ENCODE measurements at regions not wholly inside any gene's neighbourhood (a gene's known extent, or its start where the extent isn't known, plus 50 kb on each side); places are given as distances from the start of the nearest gene placed in this dataset.

DNA sequence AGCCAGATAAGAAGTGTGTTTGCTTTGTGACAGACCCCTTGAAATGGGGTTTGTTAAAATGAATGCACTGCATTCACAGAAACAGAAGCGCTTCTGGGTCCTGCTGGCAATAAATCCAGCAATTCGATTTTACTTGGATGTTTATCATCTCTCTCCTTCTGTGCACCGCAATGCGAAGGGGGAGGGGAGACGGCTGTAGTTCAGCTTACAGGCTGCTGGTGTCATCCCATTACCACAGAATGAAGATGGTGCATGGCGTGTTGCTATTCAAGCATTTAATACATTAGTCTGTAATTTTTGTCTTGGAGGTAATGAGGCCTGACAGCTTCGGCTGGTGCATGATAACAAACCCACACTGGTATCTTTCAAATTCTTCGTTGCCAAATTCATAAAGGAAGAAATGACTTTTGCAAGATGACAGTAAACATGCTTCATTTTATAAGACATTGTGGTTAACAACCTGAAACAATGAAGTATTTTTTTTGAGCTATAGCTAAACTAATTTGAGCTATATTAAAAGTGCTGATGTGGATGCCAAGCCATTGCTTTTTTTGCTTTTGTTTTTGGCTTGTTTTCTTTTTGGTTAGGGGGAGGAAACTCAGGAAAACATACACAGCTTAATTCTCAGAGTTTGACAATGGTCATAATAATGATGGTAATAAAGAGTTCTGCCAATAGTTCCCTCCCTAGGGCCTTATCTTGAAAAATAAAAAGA lies 418.3 kb downstream of the OTOL1 start:
- Mint-ChIP-seq H3K4me3 (ENCODE audit: low read depth) (no peak overlapping the region), H3K36me3 (ENCODE audit: insufficient read depth) (peaks cover 2% of the 10 kb centered on the region), H3K27me3 (no peaks in the 10 kb centered on the region)

DNA sequence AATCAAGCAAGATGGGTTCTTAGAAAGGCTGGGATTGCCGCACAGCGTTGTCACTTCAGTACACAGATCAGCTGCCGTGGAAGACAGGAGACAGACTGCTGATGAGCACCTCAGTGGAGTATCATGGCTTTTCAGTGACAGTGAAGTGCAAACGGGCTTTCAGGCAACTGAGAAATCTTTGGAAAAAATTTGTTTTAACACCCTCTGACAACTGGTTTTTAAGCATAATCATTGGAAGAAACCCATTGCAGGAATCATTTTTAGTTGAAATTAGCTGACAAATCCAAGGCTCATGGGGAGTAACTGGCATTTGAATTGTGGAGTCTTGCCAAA lies 418.8 kb downstream of the OTOL1 start:
- Mint-ChIP-seq H3K4me3 (ENCODE audit: low read depth) (no peak overlapping the region), H3K27ac (no peak overlapping the region), H3K9me3 (ENCODE audit: low read depth) (peaks cover 20% of the 10 kb centered on the region), H3K27me3 (no peaks in the 10 kb centered on the region), H3K36me3 (ENCODE audit: insufficient read depth) (peaks cover 2% of the 10 kb centered on the region), H3K4me1 (ENCODE audit: low read depth) (peaks cover 15% of the 10 kb centered on the region)
- TF ChIP-seq, protein P1, sequence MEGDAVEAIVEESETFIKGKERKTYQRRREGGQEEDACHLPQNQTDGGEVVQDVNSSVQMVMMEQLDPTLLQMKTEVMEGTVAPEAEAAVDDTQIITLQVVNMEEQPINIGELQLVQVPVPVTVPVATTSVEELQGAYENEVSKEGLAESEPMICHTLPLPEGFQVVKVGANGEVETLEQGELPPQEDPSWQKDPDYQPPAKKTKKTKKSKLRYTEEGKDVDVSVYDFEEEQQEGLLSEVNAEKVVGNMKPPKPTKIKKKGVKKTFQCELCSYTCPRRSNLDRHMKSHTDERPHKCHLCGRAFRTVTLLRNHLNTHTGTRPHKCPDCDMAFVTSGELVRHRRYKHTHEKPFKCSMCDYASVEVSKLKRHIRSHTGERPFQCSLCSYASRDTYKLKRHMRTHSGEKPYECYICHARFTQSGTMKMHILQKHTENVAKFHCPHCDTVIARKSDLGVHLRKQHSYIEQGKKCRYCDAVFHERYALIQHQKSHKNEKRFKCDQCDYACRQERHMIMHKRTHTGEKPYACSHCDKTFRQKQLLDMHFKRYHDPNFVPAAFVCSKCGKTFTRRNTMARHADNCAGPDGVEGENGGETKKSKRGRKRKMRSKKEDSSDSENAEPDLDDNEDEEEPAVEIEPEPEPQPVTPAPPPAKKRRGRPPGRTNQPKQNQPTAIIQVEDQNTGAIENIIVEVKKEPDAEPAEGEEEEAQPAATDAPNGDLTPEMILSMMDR (IDR thresholded peaks at IDR 0.05; ENCODE audit: unreplicated experiment) = no peak
- no peak for DNase-seq (ENCODE audit: low spot score, unreplicated experiment)

More for the DNA sequence above, 418.3 kb downstream of the OTOL1 start:
- TF ChIP-seq, protein P1 (IDR thresholded peaks at IDR 0.05; ENCODE audit: unreplicated experiment) = peak; percentile 55
- Mint-ChIP-seq H3K9me3 (ENCODE audit: low read depth) (peaks cover 16% of the 10 kb centered on the region), H3K27ac (no peak overlapping the region), H3K4me1 (ENCODE audit: low read depth) (peaks cover 15% of the 10 kb centered on the region)
- DNase-seq (ENCODE audit: low spot score, unreplicated experiment) = peak; percentile 21

DNA sequence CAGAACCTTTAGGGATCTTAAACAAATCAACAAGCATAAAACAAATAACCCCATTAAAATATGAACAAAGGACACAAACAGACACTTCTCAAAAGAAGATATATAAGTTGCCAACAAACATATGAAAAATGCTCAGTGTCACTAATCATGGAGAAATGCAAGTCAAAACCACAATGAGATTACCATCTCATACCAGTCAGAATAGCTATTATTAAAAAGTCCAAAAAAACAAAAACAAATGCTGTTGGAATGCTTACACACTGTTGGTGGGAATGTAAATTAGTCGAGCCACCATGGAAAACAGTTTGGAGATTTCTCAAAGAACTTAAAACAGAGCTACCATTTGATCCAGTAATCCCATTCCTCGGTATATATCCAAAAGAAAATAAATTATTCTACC lies 423.6 kb downstream of the OTOL1 start:
- TF ChIP-seq, protein P1 (IDR thresholded peaks at IDR 0.05; ENCODE audit: unreplicated experiment) = no peak
- no peak overlapping the region for H3K4me3 Mint-ChIP-seq (ENCODE audit: low read depth)
- no peak overlapping the region for H3K27ac Mint-ChIP-seq
- no peaks in the 10 kb centered on the region for H3K27me3 Mint-ChIP-seq
- peaks cover 6% of the 10 kb centered on the region for H3K4me1 Mint-ChIP-seq (ENCODE audit: low read depth)
- H3K9me3 Mint-ChIP-seq (ENCODE audit: low read depth) = peaks cover 25% of the 10 kb centered on the region
- no peak for DNase-seq (ENCODE audit: low spot score, unreplicated experiment)
- peaks cover 2% of the 10 kb centered on the region for H3K36me3 Mint-ChIP-seq (ENCODE audit: insufficient read depth)

DNA sequence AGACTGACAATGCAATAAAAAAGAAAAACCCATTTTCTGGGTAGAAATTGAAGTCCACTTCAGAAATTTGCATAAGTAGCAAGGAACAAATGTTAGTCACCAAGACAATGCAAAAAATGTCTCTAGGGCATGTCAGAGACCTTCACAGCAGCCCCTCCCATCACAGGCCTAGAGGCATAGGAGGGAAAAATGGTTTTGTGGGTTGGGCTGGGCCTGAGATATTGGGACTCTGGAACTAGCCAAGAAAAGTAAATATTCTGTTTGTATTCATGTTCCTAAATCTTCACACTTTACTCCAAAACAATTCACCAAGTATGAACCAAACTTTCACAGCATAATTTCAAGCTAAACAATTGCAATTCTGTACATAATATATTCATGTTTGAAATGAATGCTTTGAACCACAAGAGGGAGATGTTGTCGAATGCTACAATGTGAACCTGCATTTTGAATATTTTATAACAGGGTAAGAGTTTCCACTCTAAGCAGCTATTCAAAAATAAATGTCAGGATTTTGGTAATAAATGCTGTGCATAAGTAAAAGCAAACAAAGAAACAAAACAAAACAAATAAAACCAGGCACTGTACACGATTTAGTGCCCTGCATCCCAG lies 429.2 kb downstream of the OTOL1 start:
- Mint-ChIP-seq H3K9me3 (ENCODE audit: low read depth) (peaks cover 15% of the 10 kb centered on the region), H3K4me3 (ENCODE audit: low read depth) (no peak overlapping the region), H3K4me1 (ENCODE audit: low read depth) (no peaks in the 10 kb centered on the region), H3K27ac (no peak overlapping the region), H3K36me3 (ENCODE audit: insufficient read depth) (no peaks in the 10 kb centered on the region), H3K27me3 (no peaks in the 10 kb centered on the region)
- no peak for DNase-seq (ENCODE audit: low spot score, unreplicated experiment)
- TF ChIP-seq, protein P1 (IDR thresholded peaks at IDR 0.05; ENCODE audit: unreplicated experiment) = peak; percentile 7

DNA sequence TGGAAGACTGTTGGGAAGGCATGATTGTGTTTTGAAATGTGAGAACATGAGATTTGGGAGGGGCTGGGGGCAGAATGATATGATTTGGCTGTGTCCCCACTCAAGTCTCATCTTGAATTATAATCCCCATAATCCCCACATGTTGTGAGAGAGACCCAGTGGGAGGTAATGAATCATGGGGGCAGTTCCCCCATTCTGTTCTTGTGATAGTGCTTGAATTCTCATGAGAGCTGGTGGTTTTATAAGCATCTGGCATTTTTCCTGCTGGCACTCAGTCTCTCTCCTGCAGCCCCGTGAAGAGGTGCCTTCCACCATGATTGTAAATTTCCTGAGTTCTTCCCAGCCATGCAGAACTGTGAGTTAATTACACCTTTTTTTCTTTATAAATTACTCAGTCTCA lies 430.5 kb downstream of the OTOL1 start:
- Mint-ChIP-seq H3K4me1 (ENCODE audit: low read depth) (no peaks in the 10 kb centered on the region), H3K4me3 (ENCODE audit: low read depth) (no peak overlapping the region), H3K27me3 (no peaks in the 10 kb centered on the region), H3K36me3 (ENCODE audit: insufficient read depth) (no peaks in the 10 kb centered on the region), H3K27ac (no peak overlapping the region), H3K9me3 (ENCODE audit: low read depth) (peaks cover 12% of the 10 kb centered on the region)
- TF ChIP-seq, protein P1 (IDR thresholded peaks at IDR 0.05; ENCODE audit: unreplicated experiment) = no peak
- no peak for DNase-seq (ENCODE audit: low spot score, unreplicated experiment)

Measured in progenitor cell of endocrine pancreas (in vitro differentiated cells).